HepG2 (cell line): ENCODE measurements at regions not wholly inside any gene's neighbourhood (a gene's known extent, or its start where the extent isn't known, plus 50 kb on each side); places are given as distances from the start of the nearest gene placed in this dataset.

Source experiments
- ATAC-seq: fragments of 200-7000 bp; cut with Tn5 transposase; 3 replicates; pipeline ENCODE4 v1.9.1; 2020; ENCODE audit warnings: mild to moderate bottlenecking, moderate library complexity
- BruUV-seq: library from RNA; stranded (reverse); fragments of 400-500 nt; replicated peaks from 2 replicates; lab custom pipeline; 2021; lab: Mats Ljungman, UMichigan
- CTCF ChIA-PET: fragments of 300-600 bp; formaldehyde crosslinking; extraction: SDS; loops from one replicate; lab custom pipeline; 2021; ENCODE audit warnings: low total read pairs, inconsistent platforms, low intra/inter-chr PET ratio; lab: Yijun Ruan, JAX
- POLR2A ChIA-PET: fragments of 350-600 bp; sonication (Branson Sonifier 250); formaldehyde crosslinking; loops from one replicate; lab custom pipeline; 2020; ENCODE audit warnings: antibody characterized with exemption, inconsistent platforms; lab: Yijun Ruan, JAX
- DNase-seq: peaks from one replicate; pipeline ENCODE4 v3.0.0-alpha.2; 2015; ENCODE audit warnings: low spot score
- FAIRE-seq: peaks from 3 replicates; lab custom pipeline; 2011; peaks lifted over from hg19 to GRCh38; lab: Jason Lieb, UNC
- H2AFZ ChIP-seq: one replicate; pipeline ENCODE4 v1.6.1; 2011; ENCODE audit warnings: low read length, inconsistent platforms
- H3K27ac ChIP-seq: fragments of 300-600 bp; 3 replicates; pipeline ENCODE4 v1.8.0; 2011; ENCODE audit warnings: mixed run types, mild to moderate bottlenecking, mixed read lengths, low read length, inconsistent platforms; ENCODE audit not compliant: insufficient read depth; ENCODE audit errors: extremely low read length
- H3K27me3 ChIP-seq, 2 experiments: fragments of 200-600 bp in 1 of 2; 2 replicates in 1 of 2; 3 replicates in 1 of 2; pipeline versions ENCODE4 v1.6.0 to v1.8.0; 2011; ENCODE audit warnings: low read length in 2 of 2, mild to moderate bottlenecking in 2 of 2, moderate library complexity in 2 of 2, inconsistent platforms in 1 of 2; ENCODE audit not compliant: insufficient read depth in 2 of 2, control insufficient read depth in 1 of 2
- H3K36me3 ChIP-seq, 2 experiments: fragments of 200-600 bp in 1 of 2; replicated peaks in 1 of 2; 2 replicates in 1 of 2; 3 replicates in 1 of 2; pipeline versions ENCODE4 v1.5.1 to v1.8.0; 2011; ENCODE audit warnings: low read length in 2 of 2, inconsistent platforms in 1 of 2; ENCODE audit not compliant: insufficient read depth in 2 of 2, control insufficient read depth in 1 of 2
- H3K4me1 ChIP-seq: 2 replicates; pipeline ENCODE4 v1.5.1; 2012; ENCODE audit warnings: low read length, inconsistent platforms; ENCODE audit not compliant: insufficient read depth
- H3K4me2 ChIP-seq: 2 replicates; pipeline ENCODE4 v1.6.0; 2011; ENCODE audit warnings: low read depth, low read length, inconsistent platforms
- H3K4me3 ChIP-seq, 3 experiments: fragments of 200-600 bp in 1 of 3; sonication (generic), shearing (Covaris generic) in 1 of 3; replicated peaks in 1 of 3; 2 replicates each; pipeline ENCODE4 v1.5.1; 2011 to 2016; ENCODE audit warnings: low read length in 3 of 3, inconsistent platforms in 2 of 3, low read depth in 2 of 3, mild to moderate bottlenecking in 2 of 3, control low read depth in 1 of 3, mixed read lengths in 1 of 3; ENCODE audit not compliant: insufficient read depth in 1 of 3
- H3K79me2 ChIP-seq: one replicate; pipeline ENCODE4 v1.6.1; 2011; ENCODE audit warnings: low read length, inconsistent platforms; ENCODE audit not compliant: insufficient read depth
- H3K9ac ChIP-seq: 2 replicates; pipeline ENCODE4 v1.6.0; 2011; ENCODE audit warnings: mild to moderate bottlenecking, low read depth, low read length, inconsistent platforms; ENCODE audit not compliant: insufficient read depth
- H3K9me3 ChIP-seq: 2 replicates; pipeline ENCODE4 v1.5.1; 2012; ENCODE audit warnings: mild to moderate bottlenecking, low read length
- H4K20me1 ChIP-seq: 2 replicates; pipeline ENCODE4 v1.6.0; 2011; ENCODE audit warnings: inconsistent platforms, mild to moderate bottlenecking, low read length, moderate library complexity; ENCODE audit not compliant: insufficient read depth
- BHLHE40 ChIP-seq: IDR thresholded peaks from 2 replicates; pipeline ENCODE4 v1.6.1; 2011; ENCODE audit warnings: low read length, improper control_type of control experiment
- CHD2 ChIP-seq: IDR thresholded peaks from 2 replicates; pipeline ENCODE4 v1.6.1; 2011; ENCODE audit warnings: low read depth, low read length, improper control_type of control experiment
- MED1 ChIP-seq: sonication (generic); formaldehyde crosslinking; IDR thresholded peaks from 2 replicates; pipeline ENCODE4 v1.4.0; 2020; ENCODE audit warnings: missing genetic modification reagents
- POLR2AphosphoS2 ChIP-seq: IDR thresholded peaks from 2 replicates; pipeline ENCODE4 v1.6.1; 2011; ENCODE audit warnings: low read depth, low read length, improper control_type of control experiment
- RFXANK ChIP-seq: IDR thresholded peaks from 2 replicates; pipeline ENCODE4 v1.6.1; 2016
- SYNCRIP ChIP-seq: fragments of 200-400 bp; formaldehyde crosslinking; IDR thresholded peaks from 2 replicates; pipeline ENCODE4 v1.6.1; 2018; ENCODE audit warnings: mild to moderate bottlenecking, low read depth, low read length; ENCODE audit not compliant: insufficient read depth
- ZBTB3 ChIP-seq: sonication (generic); formaldehyde crosslinking; IDR thresholded peaks from 2 replicates; pipeline ENCODE4 v1.4.0; 2020; ENCODE audit warnings: low read depth, mild to moderate bottlenecking, moderate library complexity, missing genetic modification reagents, borderline replicate concordance
- ZBTB42 ChIP-seq: sonication (generic); formaldehyde crosslinking; IDR thresholded peaks from 2 replicates; pipeline ENCODE4 v1.5.0; 2020; ENCODE audit warnings: mild to moderate bottlenecking, missing genetic modification reagents
- ZFP1 ChIP-seq: IDR thresholded peaks from 2 replicates; pipeline ENCODE4 v1.6.1; 2016
- ZFP90 ChIP-seq: sonication (generic); formaldehyde crosslinking; IDR thresholded peaks from 2 replicates; pipeline ENCODE4 v1.8.0; 2022; ENCODE audit warnings: missing genetic modification reagents, mild to moderate bottlenecking, inconsistent platforms, borderline replicate concordance
- ZHX2 ChIP-seq, 2 experiments: sonication (generic) in 1 of 2; formaldehyde crosslinking in 1 of 2; IDR thresholded peaks; 2 replicates each; pipeline versions ENCODE4 v1.6.1 to v1.9.0; 2014 to 2022; ENCODE audit warnings: antibody characterized with exemption in 1 of 2, borderline replicate concordance in 1 of 2, inconsistent platforms in 1 of 2, low read depth in 1 of 2, missing genetic modification reagents in 1 of 2
- ZIK1 ChIP-seq: sonication (generic); formaldehyde crosslinking; IDR thresholded peaks from 2 replicates; pipeline ENCODE4 v1.5.0; 2020; ENCODE audit warnings: mild to moderate bottlenecking, low read depth, missing genetic modification reagents, borderline replicate concordance
- ZNF101 ChIP-seq: sonication (generic); formaldehyde crosslinking; IDR thresholded peaks from 2 replicates; pipeline ENCODE4 v1.4.0; 2020; ENCODE audit warnings: mild to moderate bottlenecking, low read depth, missing genetic modification reagents, borderline replicate concordance
- ZNF552 ChIP-seq: sonication (generic); formaldehyde crosslinking; IDR thresholded peaks from 2 replicates; pipeline ENCODE4 v1.9.0; 2022; ENCODE audit warnings: missing genetic modification reagents, mild to moderate bottlenecking, borderline replicate concordance
- ZNF616 ChIP-seq: sonication (generic); formaldehyde crosslinking; IDR thresholded peaks from 2 replicates; pipeline ENCODE4 v1.5.0; 2020; ENCODE audit warnings: low read depth, mild to moderate bottlenecking, missing genetic modification reagents
- ZNF747 ChIP-seq: sonication (generic); formaldehyde crosslinking; IDR thresholded peaks from 2 replicates; pipeline ENCODE4 v1.8.1; 2023; ENCODE audit warnings: missing genetic modification reagents, mild to moderate bottlenecking, borderline replicate concordance
- ZNF784 ChIP-seq: sonication (generic); formaldehyde crosslinking; IDR thresholded peaks from 2 replicates; pipeline ENCODE4 v1.5.1; 2020; ENCODE audit warnings: missing genetic modification reagents, mild to moderate bottlenecking, borderline replicate concordance
- WGBS: methylation state at CpG from one replicate; pipeline ENCODE4 v1.1.6; 2017; ENCODE audit warnings: low lambda C conversion rate; 5-methylcytosine and 5-hydroxymethylcytosine counted together
- in situ Hi-C: cut with HindIII; loops from 2 replicates; pipeline ENCODE4 v1.10.0; 2017; ENCODE audit warnings: low pct_unique_long_range_greater_than_20kb; ENCODE audit not compliant: extremely low pct_ligation_motif_present
- intact Hi-C: fragments of 100-400 bp; cut with micrococcal nuclease; formaldehyde crosslinking; loops from one replicate; pipeline ENCODE4 v1.10.0; 2022; ENCODE audit not compliant: unreplicated experiment
- TF ChIP-seq, protein P1 (sequence below): sonication (generic); formaldehyde crosslinking; IDR thresholded peaks from 2 replicates; pipeline ENCODE4 v1.5.0; 2020; ENCODE audit warnings: missing genetic modification reagents, mild to moderate bottlenecking, borderline replicate concordance

- 2% methylated on average over 3 of the region's 3 CpGs for WGBS
- Histone ChIP-seq H3K9ac (no peak overlapping the region), H3K27me3 (peaks cover 0 to 3% of the 10 kb centered on the region in 2 experiments; a peak in 1 of 5 replicates), H3K79me2 (no peaks in the 10 kb centered on the region), H2AFZ (no peak overlapping the region), H3K4me3 (no peak overlapping the region), H4K20me1 (no peaks in the 10 kb centered on the region), H3K4me1 (no peaks in the 10 kb centered on the region), H3K27ac (no peak overlapping the region), H3K4me2 (no peak overlapping the region), H3K9me3 (no peaks in the 10 kb centered on the region), H3K36me3 (no peaks in the 10 kb centered on the region)
- intact Hi-C loops, result no loop called here
- DNase-seq, result no peak
- no peak for FAIRE-seq
- no peak for ATAC-seq
- ChIA-PET POLR2A (no interaction called here), CTCF (no interaction called here)
- BruUV-seq, result no TSS peak
- in situ Hi-C loops, result no loop called here
- TF ChIP-seq BHLHE40 (no peak), RFXANK (no peak), ZNF616 (no peak), ZNF747 (CRISPR knock-in tag) (no peak), ZBTB42 (CRISPR knock-in tag) (no peak), ZNF552 (CRISPR knock-in tag) (no peak), POLR2AphosphoS2 (no peak), ZFP1 (CRISPR knock-in tag) (no peak), CHD2 (no peak), ZNF784 (CRISPR knock-in tag) (no peak), ZFP90 (CRISPR knock-in tag) (no peak), ZBTB3 (CRISPR knock-in tag) (no peak), ZIK1 (CRISPR knock-in tag) (no peak), SYNCRIP (no peak), ZHX2 (IDR thresholded peaks at IDR 0.05; ENCODE audit: low read depth) (no peak), ZHX2 (CRISPR knock-in tag; IDR thresholded peaks at IDR 0.05; ENCODE audit: borderline replicate concordance) (no peak), MED1 (no peak), ZNF101 (CRISPR knock-in tag) (no peak)
- TF ChIP-seq, protein P1, sequence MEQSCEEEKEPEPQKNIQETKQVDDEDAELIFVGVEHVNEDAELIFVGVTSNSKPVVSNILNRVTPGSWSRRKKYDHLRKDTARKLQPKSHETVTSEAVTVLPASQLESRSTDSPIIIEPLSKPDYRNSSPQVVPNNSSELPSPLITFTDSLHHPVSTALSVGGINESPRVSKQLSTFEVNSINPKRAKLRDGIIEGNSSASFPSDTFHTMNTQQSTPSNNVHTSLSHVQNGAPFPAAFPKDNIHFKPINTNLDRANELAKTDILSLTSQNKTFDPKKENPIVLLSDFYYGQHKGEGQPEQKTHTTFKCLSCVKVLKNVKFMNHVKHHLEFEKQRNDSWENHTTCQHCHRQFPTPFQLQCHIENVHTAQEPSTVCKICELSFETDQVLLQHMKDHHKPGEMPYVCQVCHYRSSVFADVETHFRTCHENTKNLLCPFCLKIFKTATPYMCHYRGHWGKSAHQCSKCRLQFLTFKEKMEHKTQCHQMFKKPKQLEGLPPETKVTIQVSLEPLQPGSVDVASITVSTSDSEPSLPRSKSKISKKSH (CRISPR knock-in tag), result no peak
These were observed 263.4 kb downstream of the CDH26 start for GRCh38 chr20:60221593-60221992.
